ENCODE measurements at regions not wholly inside any gene's neighbourhood (a gene's known extent, or its start where the extent isn't known, plus 50 kb on each side); places are given as distances from the start of the nearest gene placed in this dataset.

DNA sequence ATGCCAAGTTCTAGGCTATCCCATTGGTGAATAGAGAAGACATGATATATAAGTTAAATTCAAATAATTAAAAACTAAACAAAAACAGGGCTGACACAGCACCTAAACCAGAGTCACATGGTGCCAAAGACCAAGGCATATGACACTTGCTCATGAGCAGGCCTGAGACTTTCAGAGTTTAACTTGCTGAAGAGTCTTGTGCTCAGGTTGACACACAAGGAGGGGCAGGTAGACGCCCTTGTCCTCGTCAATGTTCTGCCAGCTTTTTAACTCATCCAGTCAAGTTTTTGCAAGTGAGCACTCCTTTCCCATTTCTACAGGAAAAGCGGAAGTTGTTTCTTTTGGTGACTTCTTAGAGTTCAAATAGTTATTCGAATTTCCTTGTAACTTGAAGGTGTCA, 289.7 kb downstream of the CYRIA start:
- no peak for ATAC-seq
- TF ChIP-seq RARB (CRISPR knock-in tag; IDR thresholded peaks at IDR 0.05) = no peak
- no peak for TF ChIP-seq PPARA (CRISPR knock-in tag; IDR thresholded peaks at IDR 0.05; ENCODE audit: borderline replicate concordance)
- TF ChIP-seq, protein P1, sequence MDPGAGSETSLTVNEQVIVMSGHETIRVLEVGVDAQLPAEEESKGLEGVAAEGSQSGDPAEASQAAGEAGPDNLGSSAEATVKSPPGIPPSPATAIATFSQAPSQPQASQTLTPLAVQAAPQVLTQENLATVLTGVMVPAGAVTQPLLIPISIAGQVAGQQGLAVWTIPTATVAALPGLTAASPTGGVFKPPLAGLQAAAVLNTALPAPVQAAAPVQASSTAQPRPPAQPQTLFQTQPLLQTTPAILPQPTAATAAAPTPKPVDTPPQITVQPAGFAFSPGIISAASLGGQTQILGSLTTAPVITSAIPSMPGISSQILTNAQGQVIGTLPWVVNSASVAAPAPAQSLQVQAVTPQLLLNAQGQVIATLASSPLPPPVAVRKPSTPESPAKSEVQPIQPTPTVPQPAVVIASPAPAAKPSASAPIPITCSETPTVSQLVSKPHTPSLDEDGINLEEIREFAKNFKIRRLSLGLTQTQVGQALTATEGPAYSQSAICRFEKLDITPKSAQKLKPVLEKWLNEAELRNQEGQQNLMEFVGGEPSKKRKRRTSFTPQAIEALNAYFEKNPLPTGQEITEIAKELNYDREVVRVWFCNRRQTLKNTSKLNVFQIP (CRISPR knock-in tag; IDR thresholded peaks at IDR 0.05; ENCODE audit: borderline replicate concordance, low read depth) = no peak
- no peak for TF ChIP-seq ZC3H10 (CRISPR knock-in tag; IDR thresholded peaks at IDR 0.05)
- no peak for TF ChIP-seq ZFP30 (CRISPR knock-in tag; IDR thresholded peaks at IDR 0.05)
- TF ChIP-seq ZNF565 (CRISPR knock-in tag; conservative IDR thresholded peaks at IDR 0.05; ENCODE audit: low read depth) = no peak
- TF ChIP-seq BACH2 (CRISPR knock-in tag; IDR thresholded peaks at IDR 0.05; ENCODE audit: borderline replicate concordance) = no peak
- no peak for TF ChIP-seq TOX (CRISPR knock-in tag; IDR thresholded peaks at IDR 0.05; ENCODE audit: borderline replicate concordance)

GRCh38 chr2:16375351-16375750, 290.3 kb downstream of the CYRIA start:
- TF ChIP-seq, protein P2, sequence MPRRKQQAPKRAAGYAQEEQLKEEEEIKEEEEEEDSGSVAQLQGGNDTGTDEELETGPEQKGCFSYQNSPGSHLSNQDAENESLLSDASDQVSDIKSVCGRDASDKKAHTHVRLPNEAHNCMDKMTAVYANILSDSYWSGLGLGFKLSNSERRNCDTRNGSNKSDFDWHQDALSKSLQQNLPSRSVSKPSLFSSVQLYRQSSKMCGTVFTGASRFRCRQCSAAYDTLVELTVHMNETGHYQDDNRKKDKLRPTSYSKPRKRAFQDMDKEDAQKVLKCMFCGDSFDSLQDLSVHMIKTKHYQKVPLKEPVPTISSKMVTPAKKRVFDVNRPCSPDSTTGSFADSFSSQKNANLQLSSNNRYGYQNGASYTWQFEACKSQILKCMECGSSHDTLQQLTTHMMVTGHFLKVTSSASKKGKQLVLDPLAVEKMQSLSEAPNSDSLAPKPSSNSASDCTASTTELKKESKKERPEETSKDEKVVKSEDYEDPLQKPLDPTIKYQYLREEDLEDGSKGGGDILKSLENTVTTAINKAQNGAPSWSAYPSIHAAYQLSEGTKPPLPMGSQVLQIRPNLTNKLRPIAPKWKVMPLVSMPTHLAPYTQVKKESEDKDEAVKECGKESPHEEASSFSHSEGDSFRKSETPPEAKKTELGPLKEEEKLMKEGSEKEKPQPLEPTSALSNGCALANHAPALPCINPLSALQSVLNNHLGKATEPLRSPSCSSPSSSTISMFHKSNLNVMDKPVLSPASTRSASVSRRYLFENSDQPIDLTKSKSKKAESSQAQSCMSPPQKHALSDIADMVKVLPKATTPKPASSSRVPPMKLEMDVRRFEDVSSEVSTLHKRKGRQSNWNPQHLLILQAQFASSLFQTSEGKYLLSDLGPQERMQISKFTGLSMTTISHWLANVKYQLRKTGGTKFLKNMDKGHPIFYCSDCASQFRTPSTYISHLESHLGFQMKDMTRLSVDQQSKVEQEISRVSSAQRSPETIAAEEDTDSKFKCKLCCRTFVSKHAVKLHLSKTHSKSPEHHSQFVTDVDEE (CRISPR knock-in tag; IDR thresholded peaks at IDR 0.05) = no peak
- TF ChIP-seq ARNTL (CRISPR knock-in tag; IDR thresholded peaks at IDR 0.05; ENCODE audit: borderline replicate concordance, low read depth) (no peak), ZC3H10 (CRISPR knock-in tag; IDR thresholded peaks at IDR 0.05) (no peak), ZNF8 (CRISPR knock-in tag; IDR thresholded peaks at IDR 0.05) (no peak), ZNF70 (CRISPR knock-in tag; IDR thresholded peaks at IDR 0.05) (no peak), GLIS3 (CRISPR knock-in tag; IDR thresholded peaks at IDR 0.05) (no peak), ISL1 (CRISPR knock-in tag; IDR thresholded peaks at IDR 0.05) (no peak), ZFP30 (CRISPR knock-in tag; IDR thresholded peaks at IDR 0.05) (no peak), ZNF565 (CRISPR knock-in tag; conservative IDR thresholded peaks at IDR 0.05; ENCODE audit: low read depth) (no peak), BACH2 (CRISPR knock-in tag; IDR thresholded peaks at IDR 0.05; ENCODE audit: borderline replicate concordance) (no peak), SNAI2 (CRISPR knock-in tag; IDR thresholded peaks at IDR 0.05) (no peak), TCF4 (CRISPR knock-in tag; IDR thresholded peaks at IDR 0.05; ENCODE audit: borderline replicate concordance) (no peak)
- TF ChIP-seq, protein P3, sequence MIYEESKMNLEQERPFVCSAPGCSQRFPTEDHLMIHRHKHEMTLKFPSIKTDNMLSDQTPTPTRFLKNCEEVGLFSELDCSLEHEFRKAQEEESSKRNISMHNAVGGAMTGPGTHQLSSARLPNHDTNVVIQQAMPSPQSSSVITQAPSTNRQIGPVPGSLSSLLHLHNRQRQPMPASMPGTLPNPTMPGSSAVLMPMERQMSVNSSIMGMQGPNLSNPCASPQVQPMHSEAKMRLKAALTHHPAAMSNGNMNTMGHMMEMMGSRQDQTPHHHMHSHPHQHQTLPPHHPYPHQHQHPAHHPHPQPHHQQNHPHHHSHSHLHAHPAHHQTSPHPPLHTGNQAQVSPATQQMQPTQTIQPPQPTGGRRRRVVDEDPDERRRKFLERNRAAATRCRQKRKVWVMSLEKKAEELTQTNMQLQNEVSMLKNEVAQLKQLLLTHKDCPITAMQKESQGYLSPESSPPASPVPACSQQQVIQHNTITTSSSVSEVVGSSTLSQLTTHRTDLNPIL (CRISPR knock-in tag; IDR thresholded peaks at IDR 0.05; ENCODE audit: low read depth) = no peak
- no peak for ATAC-seq

DNA sequence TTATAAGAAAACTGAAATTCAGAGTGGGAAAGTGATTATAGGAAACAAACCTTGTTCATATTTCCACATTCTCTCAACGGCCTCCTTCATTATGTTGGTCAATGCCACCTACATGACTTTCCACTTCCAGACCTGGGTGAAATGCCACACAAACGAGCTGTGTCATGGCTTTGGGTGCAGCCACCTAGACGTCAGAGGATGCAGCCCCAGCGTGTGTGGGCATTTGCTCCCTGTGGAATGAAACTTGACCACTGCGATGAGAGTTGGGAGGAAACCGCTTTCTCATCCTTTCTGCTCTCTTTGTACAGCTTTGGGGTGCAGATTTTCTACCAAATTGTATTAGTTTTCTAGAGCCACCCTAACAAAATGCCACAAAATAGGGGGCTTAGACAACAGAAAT, 291.0 kb downstream of the CYRIA start:
- no peak for ATAC-seq

More for the DNA sequence above, 291.0 kb downstream of the CYRIA start:
- no peak for TF ChIP-seq GLIS3 (CRISPR knock-in tag; IDR thresholded peaks at IDR 0.05)
- TF ChIP-seq, protein P4, sequence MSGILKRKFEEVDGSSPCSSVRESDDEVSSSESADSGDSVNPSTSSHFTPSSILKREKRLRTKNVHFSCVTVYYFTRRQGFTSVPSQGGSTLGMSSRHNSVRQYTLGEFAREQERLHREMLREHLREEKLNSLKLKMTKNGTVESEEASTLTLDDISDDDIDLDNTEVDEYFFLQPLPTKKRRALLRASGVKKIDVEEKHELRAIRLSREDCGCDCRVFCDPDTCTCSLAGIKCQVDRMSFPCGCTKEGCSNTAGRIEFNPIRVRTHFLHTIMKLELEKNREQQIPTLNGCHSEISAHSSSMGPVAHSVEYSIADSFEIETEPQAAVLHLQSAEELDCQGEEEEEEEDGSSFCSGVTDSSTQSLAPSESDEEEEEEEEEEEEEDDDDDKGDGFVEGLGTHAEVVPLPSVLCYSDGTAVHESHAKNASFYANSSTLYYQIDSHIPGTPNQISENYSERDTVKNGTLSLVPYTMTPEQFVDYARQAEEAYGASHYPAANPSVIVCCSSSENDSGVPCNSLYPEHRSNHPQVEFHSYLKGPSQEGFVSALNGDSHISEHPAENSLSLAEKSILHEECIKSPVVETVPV (CRISPR knock-in tag; IDR thresholded peaks at IDR 0.05) = no peak
- TF ChIP-seq ZNF565 (CRISPR knock-in tag; conservative IDR thresholded peaks at IDR 0.05; ENCODE audit: low read depth) = no peak
- TF ChIP-seq, protein P3 (CRISPR knock-in tag; IDR thresholded peaks at IDR 0.05; ENCODE audit: low read depth) = no peak
- TF ChIP-seq, protein P1 (CRISPR knock-in tag; IDR thresholded peaks at IDR 0.05; ENCODE audit: borderline replicate concordance, low read depth) = no peak
- TF ChIP-seq ZFP30 (CRISPR knock-in tag; IDR thresholded peaks at IDR 0.05) = no peak
- TF ChIP-seq SNAI2 (CRISPR knock-in tag; IDR thresholded peaks at IDR 0.05) = no peak
- no peak for TF ChIP-seq OSR1 (CRISPR knock-in tag; IDR thresholded peaks at IDR 0.05)
- no peak for TF ChIP-seq TCF4 (CRISPR knock-in tag; IDR thresholded peaks at IDR 0.05; ENCODE audit: borderline replicate concordance)
